IPS DF 4.7 (cell line): ENCODE measurements at regions not wholly inside any gene's neighbourhood (a gene's known extent, or its start where the extent isn't known, plus 50 kb on each side); places are given as distances from the start of the nearest gene placed in this dataset.
"Not testable (repeated sequence)": the region's sequence is repeated elsewhere in the genome, so short reads cannot be mapped to it uniquely, and the experiment has no call there.

Experiments
- DNase-seq: peaks from one replicate; pipeline ENCODE4 v3.0.0-alpha.2; 2013; ENCODE audit warnings: low spot score; ENCODE audit errors: extremely low read depth

DNA sequence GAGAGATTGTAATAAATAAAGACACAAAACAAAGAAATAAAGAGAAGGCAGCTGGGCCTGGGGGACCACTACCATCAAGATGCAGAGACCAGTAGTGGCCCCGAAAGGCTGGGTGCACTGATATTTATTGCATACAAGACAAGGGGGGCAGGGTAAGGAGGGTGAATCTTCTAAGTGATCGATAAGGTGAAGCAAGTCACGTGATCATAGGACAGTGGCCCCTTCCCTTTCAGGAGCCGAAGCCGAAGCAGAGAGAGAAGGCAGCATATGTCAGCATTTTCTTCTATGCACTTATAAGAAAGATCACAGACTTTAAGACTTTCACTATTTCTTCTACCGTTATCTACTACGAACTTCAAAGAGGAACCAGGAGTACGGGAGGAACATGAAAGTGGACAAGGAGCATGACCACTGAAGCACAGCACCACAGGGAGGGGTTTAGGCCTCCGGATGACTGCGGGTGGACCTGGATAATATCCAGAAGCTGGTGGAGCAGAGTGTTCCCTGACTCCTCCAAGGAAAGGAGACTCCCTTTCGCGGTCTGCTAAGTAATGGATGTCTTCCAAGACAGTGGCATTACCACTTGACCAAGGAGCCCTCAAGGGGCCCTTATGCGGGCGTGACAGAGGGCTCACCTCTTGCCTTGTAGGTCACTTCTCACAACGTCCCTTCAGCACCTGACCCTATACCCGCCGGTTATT, 126.4 kb downstream of the RBM46 start:
- not testable (repeated sequence) for DNase-seq

DNA sequence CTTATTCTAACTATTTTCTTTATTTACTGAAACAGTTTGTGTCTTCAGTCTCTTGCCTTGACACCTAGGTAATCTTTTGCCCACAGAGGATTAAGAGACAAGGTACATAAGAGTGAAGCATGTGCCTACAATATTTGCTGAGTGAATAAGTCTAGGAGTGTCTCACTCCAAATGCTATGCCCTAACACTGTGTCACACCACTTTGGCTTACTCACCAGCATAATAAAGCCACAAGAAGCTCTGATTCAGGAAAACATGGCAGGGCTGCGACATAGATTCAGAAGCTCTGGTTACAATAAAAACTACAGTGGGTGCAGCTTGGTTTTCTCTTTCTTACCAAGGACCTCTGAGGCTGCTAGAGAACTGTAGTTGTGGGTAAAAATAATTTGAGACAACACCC, 127.1 kb downstream of the RBM46 start:
- DNase-seq, result no peak

DNA sequence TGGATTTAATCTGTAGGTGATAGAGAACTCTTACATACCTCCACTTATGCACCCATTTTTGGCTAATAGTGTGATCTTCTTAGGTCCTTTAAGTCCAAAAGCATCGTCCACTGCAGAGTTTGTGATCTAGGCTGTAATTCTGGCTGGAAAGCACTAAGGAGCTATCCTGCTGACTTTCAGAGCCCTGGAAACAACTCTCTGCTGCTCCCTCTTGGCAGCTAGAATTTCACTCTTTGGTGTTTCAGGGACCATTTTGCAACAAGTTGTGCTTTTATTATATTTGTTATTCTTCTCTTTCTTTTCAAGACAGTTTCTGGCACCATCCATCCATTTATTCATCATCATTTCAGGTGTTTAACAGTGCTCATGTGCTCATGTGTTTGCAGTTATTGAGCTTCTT, 130.0 kb downstream of the RBM46 start:
- DNase-seq, result no peak

DNA sequence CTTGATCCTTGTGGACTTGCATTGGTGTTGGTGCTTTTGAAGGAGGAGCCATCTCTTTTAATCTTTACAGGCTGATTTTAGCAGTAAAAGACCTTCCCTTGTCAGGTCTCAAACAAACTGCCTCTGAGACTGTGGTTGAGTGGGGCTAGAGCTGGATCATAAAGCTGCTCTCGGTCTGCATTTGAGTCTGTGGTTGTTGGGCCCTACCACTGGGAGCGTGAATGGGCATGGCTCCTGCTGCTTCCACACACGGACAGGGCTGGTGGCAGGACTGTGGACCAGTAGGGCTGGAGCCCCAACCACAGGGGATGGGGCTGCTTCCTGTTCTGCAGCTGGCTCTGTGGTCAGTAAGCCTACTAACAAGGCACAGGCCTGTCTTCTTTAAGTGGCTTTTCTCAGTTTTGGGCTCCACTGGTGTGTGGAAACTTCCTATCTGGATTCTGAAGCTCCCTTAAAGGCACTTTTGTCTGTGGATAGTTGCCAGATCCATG, 130.6 kb downstream of the RBM46 start:
- DNase-seq, result no peak

DNA sequence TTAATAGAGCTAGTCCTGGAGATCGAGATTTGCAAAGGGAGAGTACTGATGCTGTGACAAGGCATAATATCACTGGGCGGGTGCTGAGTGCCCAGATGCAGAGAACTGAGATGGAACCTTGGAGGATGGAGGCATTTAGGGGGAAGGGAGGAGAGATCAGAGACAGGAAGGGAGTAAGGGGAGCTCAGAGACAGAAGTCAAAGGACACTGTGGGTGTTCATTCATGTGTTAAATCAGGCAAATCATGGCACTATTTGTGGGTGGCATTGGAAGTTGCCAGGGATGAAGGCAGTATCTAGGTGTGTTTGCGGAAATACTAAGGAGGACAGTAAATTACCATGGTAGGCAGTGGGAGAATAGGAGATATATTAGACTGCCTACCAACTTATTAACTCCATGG, 135.0 kb downstream of the RBM46 start:
- peak; percentile 72 for DNase-seq

DNA sequence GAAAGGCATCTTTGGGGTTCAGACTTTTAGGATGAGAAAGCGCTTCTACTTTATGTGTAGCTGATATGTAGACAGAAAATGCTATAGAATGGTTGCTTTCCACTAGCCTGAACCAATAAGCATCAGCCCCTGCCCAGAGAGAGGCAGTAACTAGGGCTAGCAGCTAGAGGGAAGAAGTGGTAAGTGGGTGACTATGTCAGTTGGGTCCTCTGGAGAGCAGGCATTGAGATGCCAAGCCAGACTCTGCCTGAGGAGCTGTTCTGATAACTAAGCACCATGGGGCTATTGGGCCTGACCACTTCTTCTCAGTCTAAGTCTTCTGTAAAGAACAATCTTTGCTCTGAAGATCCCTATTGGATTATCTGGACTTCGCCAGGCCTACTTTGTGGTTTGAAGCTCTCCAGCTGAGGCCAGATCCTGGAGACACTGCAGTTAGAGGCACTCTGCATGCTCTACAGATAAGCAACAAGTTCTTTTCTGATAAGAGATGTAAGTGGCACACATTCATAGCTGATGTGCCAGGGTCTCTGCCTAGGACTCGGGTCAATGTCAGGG, 146.1 kb downstream of the RBM46 start:
- no peak for DNase-seq

DNA sequence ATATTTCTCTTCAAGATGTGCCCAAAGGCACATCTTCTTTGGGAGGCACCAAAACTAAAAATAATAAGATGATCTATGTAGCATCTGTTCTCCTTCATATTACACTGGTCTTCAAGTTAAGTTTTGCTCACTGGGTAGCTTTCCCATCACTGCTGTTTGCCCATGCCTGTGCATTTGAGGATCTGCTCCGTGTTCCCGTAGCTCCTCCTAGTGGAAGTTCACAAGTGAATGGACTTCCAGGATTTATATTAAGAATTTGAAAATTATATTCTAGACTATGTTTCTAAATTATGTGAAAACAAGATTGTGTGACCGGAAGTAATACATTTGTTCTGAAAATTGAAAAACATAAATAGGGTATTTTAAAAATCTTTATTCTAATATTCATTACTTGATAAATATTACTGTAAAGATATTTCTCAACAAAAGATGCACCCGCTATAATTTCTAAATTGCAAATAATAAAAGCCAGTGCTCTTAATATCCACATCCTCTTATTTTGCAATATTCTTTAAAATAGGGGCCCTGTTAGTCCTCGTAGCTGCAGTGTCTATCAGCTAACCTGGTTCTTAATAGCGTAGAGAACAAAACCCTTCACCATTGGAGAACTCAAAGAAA, 147.7 kb downstream of the RBM46 start:
- DNase-seq, result no peak

GRCh38 chr4:154936873-154937272, 155.8 kb downstream of the RBM46 start:
- DNase-seq, result no peak

GRCh38 chr4:154939851-154940250, 158.8 kb downstream of the RBM46 start:
- no peak for DNase-seq

DNA sequence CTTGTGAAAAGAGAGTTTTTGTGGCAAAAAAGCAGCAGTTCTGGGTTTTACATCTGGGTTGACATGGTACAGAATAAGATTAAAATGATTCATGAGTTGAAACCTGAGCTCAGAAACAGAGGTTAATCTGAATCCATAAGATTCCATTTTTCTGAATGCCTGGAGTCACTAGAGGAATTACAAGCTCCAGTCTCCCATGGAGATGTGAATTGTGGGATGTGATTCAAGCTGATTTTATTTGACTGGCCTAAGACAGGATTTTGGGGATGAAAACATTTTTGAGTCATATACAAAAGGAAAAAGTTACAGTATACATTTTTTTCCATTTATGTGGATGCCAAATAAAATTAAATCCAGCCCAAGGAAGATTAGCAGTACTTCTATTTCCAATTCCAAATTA, 161.1 kb downstream of the RBM46 start:
- no peak for DNase-seq

- no peak for DNase-seq
These were observed 163.9 kb downstream of the RBM46 start for GRCh38 chr4:154944996-154945395.

- no peak for DNase-seq
These were observed 165.0 kb downstream of the RBM46 start for GRCh38 chr4:154946113-154946512.

DNA sequence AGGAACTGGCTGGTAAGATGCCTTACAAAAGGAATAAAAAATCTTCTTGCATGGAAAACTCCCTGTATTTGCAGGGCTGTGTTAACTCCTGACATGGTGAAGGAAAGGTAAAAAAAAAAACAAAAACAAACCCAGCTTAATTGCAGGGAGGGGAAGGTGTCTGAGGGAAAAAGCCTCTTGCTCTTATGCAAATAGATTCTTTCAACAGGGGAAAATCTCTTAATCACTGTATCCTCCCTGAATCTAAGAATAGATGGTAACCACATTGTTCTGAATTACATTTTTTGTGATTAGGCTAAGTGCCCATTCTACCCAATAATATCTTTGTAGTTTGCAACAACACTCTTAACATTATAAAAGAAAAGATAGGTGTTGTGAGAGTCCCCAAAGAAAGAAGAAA, 172.6 kb downstream of the RBM46 start:
- no peak for DNase-seq

DNA sequence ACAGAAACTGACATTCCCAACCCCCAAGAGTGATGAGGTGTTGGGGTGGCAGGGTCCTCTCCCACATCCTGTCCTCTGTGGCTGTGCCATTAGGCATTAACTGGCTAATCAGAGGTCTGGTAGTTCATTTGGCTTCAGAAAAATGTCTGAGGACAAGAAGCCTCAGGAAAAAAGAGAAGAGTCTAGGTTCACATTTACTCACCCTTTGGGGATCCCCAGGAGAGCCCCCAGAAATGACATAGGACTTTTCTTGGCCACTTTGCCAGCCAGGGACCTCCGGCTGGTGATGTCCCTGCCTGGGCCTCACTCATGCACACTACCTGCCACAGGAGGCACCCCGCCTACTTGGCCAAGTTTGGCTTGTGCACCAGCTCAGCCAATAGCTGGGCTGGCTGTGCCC, 173.0 kb downstream of the RBM46 start:
- no peak for DNase-seq

DNA sequence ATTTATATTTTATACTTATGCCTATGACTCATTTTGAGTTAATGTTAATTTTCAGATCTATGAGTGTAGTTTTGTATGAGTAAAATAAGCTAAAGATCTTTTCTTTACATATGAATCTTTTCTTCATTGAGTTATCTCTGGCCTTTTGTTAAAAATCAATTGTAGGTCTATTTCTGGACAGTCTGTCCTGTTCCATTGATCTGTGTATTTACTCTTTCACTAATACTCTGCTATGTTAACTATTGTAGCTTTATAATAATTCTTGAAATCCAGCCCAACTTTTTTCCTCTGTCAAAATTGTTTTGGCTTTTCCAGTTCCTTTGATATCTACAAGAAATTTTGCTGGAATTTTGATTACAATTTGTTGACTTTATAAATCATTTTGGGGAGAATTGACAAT, 177.0 kb downstream of the RBM46 start:
- no peak for DNase-seq

- DNase-seq, result no peak
These were observed 177.7 kb downstream of the RBM46 start for GRCh38 chr4:154958621-154959358.

DNA sequence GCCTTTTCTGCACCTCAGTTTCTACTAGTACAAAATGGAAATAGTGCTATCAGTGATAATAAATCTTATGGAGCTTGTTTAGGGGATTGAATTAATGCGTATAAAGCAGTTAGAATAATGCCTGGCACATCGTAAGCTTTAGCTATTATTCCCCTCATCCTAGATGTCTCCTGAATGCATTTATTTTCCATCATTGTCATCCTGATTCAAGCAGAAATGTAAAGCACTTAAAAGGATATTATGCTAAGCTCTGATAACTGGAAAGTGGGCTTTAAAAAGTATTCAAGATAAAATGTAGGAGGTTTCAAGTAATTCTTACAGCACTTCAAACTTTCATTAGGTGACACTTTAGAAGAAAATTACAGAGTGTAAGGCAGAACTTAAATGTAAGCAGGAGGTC, 178.7 kb downstream of the RBM46 start:
- no peak for DNase-seq

GRCh38 chr4:154960476-154960875, 179.4 kb downstream of the RBM46 start:
- DNase-seq, result no peak

GRCh38 chr4:154961263-154961662, 180.2 kb downstream of the RBM46 start:
- DNase-seq, result no peak

DNA sequence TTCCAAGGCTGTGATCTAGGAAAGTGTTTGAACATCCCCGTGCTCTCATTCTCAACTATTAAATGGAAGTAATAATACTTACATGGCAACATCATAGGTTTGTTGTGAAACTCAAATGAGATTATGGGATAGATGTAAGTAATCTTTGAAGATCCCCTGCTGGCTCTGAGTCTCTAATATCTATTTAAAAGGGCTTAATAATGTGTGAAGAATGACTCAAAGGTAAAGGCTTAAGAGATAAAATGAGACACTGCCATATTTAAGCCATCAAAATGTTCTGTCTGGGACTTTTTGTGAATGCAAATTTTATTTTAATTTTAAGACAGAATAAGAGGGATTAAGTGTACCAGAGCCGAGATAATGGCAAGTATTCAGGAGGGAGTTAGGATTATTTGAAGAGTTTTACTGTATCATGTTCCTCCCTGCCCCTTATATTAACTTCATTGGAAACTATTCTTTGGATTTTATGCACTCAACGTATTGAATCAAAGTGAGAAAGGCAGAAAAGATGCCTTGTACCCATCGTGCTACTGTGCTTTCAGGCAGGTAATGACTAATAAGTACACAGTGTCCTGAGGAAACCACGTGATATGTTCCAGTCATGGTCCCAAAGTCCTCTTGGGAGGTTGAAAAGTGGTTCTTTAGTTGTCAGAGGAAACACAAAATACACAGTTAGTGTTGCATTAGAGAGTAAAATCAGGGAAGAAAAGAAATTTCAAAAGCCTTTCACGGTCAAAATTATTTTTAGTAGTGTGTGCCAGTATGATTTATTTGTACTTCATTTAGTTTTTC, 192.4 kb downstream of the RBM46 start:
- no peak for DNase-seq

DNA sequence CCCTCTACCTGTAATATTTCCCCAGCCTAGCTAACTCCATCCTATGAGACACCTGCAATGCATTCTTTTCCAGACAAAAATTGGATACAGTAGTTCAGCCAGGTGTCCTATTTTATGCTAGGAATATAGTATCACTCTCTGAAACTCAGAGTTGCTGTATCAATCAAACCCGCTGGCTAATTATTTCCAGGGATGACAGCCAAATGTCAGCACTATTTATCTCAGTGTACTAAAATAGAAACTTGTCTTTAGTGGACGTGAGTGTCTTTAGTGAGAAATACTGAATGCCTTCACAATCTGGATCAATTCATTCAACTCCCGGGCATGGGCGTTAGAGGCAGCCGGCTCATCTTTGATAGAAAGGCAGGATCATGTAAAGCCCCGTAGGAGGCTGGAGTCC, 196.2 kb downstream of the RBM46 start:
- no peak for DNase-seq
